Sigmoid colon (tissue), 6 donors: ENCODE measurements at regions not wholly inside any gene's neighbourhood (a gene's known extent, or its start where the extent isn't known, plus 50 kb on each side); places are given as distances from the start of the nearest gene placed in this dataset.

Experiments
- DNase-seq: peaks from one replicate; pipeline ENCODE4 v3.0.0-alpha.2; 2019
- H3K27ac ChIP-seq, 4 donors: fragments of 200-600 bp; sonication (generic); one replicate each; pipeline ENCODE4 v1.5.1; 2016 to 2019; ENCODE audit warnings: mild to moderate bottlenecking in 1 of 4
- H3K27me3 ChIP-seq, 3 donors: fragments of 200-600 bp; sonication (generic); one replicate each; pipeline ENCODE4 v1.5.1; 2019; ENCODE audit warnings: mild to moderate bottlenecking in 1 of 3
- H3K36me3 ChIP-seq, 4 donors: fragments of 200-600 bp; sonication (generic); one replicate each; pipeline ENCODE4 v1.5.1; 2016 to 2019
- H3K4me1 ChIP-seq, 4 donors: fragments of 200-600 bp; sonication (generic); one replicate each; pipeline ENCODE4 v1.5.1; 2017 to 2019
- H3K4me3 ChIP-seq, 4 donors: fragments of 200-600 bp; sonication (generic); one replicate each; pipeline ENCODE4 v1.5.1; 2017 to 2019; ENCODE audit warnings: mild to moderate bottlenecking in 2 of 4, moderate library complexity in 1 of 4
- H3K9me3 ChIP-seq, 4 donors: fragments of 200-600 bp in 3 of 4; sonication (generic) in 3 of 4; one replicate each; pipeline versions ENCODE4 v1.5.1 to v1.6.1; 2013 to 2019
- CTCF ChIP-seq, 4 experiments: fragments of 450-650 bp in 3 of 4; fragments of 200-600 bp in 1 of 4; IDR thresholded peaks; one replicate each; pipeline ENCODE4 v1.5.1; 2016 to 2019; ENCODE audit warnings: antibody characterized with exemption in 4 of 4, mild to moderate bottlenecking in 3 of 4, moderate library complexity in 2 of 4
- EP300 ChIP-seq, 4 donors: sonication (generic); formaldehyde crosslinking; IDR thresholded peaks; one replicate each; pipeline ENCODE4 v1.6.1; 2017; ENCODE audit warnings: antibody characterized with exemption in 4 of 4
- POLR2A ChIP-seq, 2 donors: fragments of 450-650 bp; IDR thresholded peaks; one replicate each; pipeline ENCODE4 v1.6.1; 2016; ENCODE audit warnings: antibody characterized with exemption in 2 of 2, mild to moderate bottlenecking in 2 of 2, moderate library complexity in 2 of 2
- POLR2AphosphoS5 ChIP-seq, 4 donors: sonication (generic); formaldehyde crosslinking; IDR thresholded peaks; one replicate each; pipeline ENCODE4 v1.6.1; 2017; ENCODE audit warnings: antibody characterized with exemption in 4 of 4
- WGBS, 2 donors: extraction: QIAGEN DNeasy Blood & Tissue Kit; methylation state at CpG; one replicate each; pipeline ENCODE4 v1.1.7; 2013; 5-methylcytosine and 5-hydroxymethylcytosine counted together
- intact Hi-C: fragments of 100-400 bp; cut with DNase I; formaldehyde crosslinking; loops from one replicate; pipeline ENCODE4 v1.15.1; 2023
- donor health status: healthy with polysubstance abuse.
- donor health status: healthy.

- intact Hi-C loops, result no loop called here
- H3K4me1 ChIP-seq, result peaks cover 0 to 34% (median 22%) of the 10 kb centered on the region in 4 donors
- 76 to 81% methylated on average over 3 of the region's 3 CpGs for WGBS, 2 donors
- TF ChIP-seq CTCF (IDR thresholded peaks at IDR 0.05) (no peak), POLR2A (IDR thresholded peaks at IDR 0.05) (no peak), EP300 (IDR thresholded peaks at IDR 0.05) (no peak), POLR2AphosphoS5 (IDR thresholded peaks at IDR 0.05) (no peak)
- H3K4me3 ChIP-seq, result no peak overlapping the region
- H3K9me3 ChIP-seq, result no peaks in the 10 kb centered on the region
- H3K27me3 ChIP-seq, result no peaks in the 10 kb centered on the region
- no peak for DNase-seq
- no peak overlapping the region for H3K27ac ChIP-seq
- H3K36me3 ChIP-seq, result no peaks in the 10 kb centered on the region
These were observed 388.5 kb upstream of the ZNF507 start for GRCh38 chr19:31956771-31957392.

- DNase-seq, result no peak
- H3K9me3 ChIP-seq, result no peaks in the 10 kb centered on the region
- H3K4me1 ChIP-seq, result peaks cover 0 to 42% (median 30%) of the 10 kb centered on the region in 4 donors
- no peak overlapping the region for H3K27ac ChIP-seq
- H3K27me3 ChIP-seq, result no peaks in the 10 kb centered on the region
- no peaks in the 10 kb centered on the region for H3K36me3 ChIP-seq
- TF ChIP-seq CTCF (IDR thresholded peaks at IDR 0.05) (no peak), POLR2AphosphoS5 (IDR thresholded peaks at IDR 0.05) (no peak), POLR2A (IDR thresholded peaks at IDR 0.05) (no peak), EP300 (IDR thresholded peaks at IDR 0.05) (no peak)
- WGBS, 2 donors, result 53 to 70% methylated on average over 4 of the region's 4 CpGs
- H3K4me3 ChIP-seq, result no peak overlapping the region
- intact Hi-C loops, result no loop called here
These were observed 387.7 kb upstream of the ZNF507 start for GRCh38 chr19:31957711-31958110.

GRCh38 chr19:31959527-31960018 is 385.8 kb upstream of the ZNF507 start:
- intact Hi-C loops, result loop anchor here (5.0 to 10.0 kb wide), 3 partner anchors 78 to 625 kb away; partner anchors contain the start of genes PDCD5 and TSHZ3
- H3K4me1 ChIP-seq, result peaks cover 0 to 61% (median 44%) of the 10 kb centered on the region in 4 donors
- H3K27ac ChIP-seq, result no peak overlapping the region
- WGBS, 2 donors, result 94 to 95% methylated on average over 15 of the region's 15 CpGs
- no peaks in the 10 kb centered on the region for H3K27me3 ChIP-seq
- no peaks in the 10 kb centered on the region for H3K9me3 ChIP-seq
- no peak for DNase-seq
- TF ChIP-seq EP300 (IDR thresholded peaks at IDR 0.05) (no peak), POLR2AphosphoS5 (IDR thresholded peaks at IDR 0.05) (no peak), CTCF (IDR thresholded peaks at IDR 0.05) (no peak), POLR2A (IDR thresholded peaks at IDR 0.05) (no peak)
- H3K4me3 ChIP-seq, result no peak overlapping the region
- H3K36me3 ChIP-seq, result no peaks in the 10 kb centered on the region

GRCh38 chr19:31960474-31960873 is 384.9 kb upstream of the ZNF507 start:
- Histone ChIP-seq H3K4me3 (no peak overlapping the region), H3K27ac (no peak overlapping the region), H3K4me1 (peaks cover 0 to 70% (median 47%) of the 10 kb centered on the region in 4 donors), H3K27me3 (no peaks in the 10 kb centered on the region), H3K36me3 (no peaks in the 10 kb centered on the region), H3K9me3 (no peaks in the 10 kb centered on the region)
- 71 to 88% methylated on average over 6 of the region's 6 CpGs for WGBS, 2 donors
- DNase-seq, result no peak
- intact Hi-C loops, result loop anchor here (5.0 to 10.0 kb wide), 3 partner anchors 77 to 624 kb away; partner anchors contain the start of genes PDCD5 and TSHZ3
- TF ChIP-seq CTCF (IDR thresholded peaks at IDR 0.05), result no peak
- TF ChIP-seq POLR2AphosphoS5 (IDR thresholded peaks at IDR 0.05), result no peak
- TF ChIP-seq EP300 (IDR thresholded peaks at IDR 0.05), result no peak
- no peak for TF ChIP-seq POLR2A (IDR thresholded peaks at IDR 0.05)
